GM18858 (cell line): ENCODE measurements at regions not wholly inside any gene's neighbourhood (a gene's known extent, or its start where the extent isn't known, plus 50 kb on each side); places are given as distances from the start of the nearest gene placed in this dataset.
"Not testable (repeated sequence)": the region's sequence is repeated elsewhere in the genome, so short reads cannot be mapped to it uniquely, and the experiment has no call there.

Experiments
- ATAC-seq: cut with Tn5 transposase; IDR thresholded peaks from one replicate; pipeline ENCODE4 v1.9.1; 2021; ENCODE audit not compliant: unreplicated experiment

DNA sequence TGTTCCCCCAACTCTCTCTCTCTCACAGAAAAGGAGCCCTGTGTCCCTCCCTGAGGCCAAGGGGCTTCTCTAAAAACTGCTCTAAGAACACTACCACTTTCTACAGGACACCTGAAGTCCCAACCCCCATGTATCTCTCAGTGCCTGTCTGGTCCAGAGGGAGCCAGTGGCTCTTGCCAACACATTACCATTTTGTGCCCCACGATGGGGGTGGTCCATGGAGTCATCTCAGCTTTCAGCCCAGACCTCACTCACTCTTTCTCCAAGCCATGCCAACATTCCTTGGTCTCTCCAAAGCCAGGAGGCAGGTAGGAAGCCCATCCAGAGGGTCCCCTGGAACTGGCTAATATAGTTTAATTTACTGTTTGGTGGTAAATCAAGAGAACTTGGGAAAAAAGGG, 962.1 kb upstream of the DEFB115 start:
- ATAC-seq, result not testable (repeated sequence)

- ATAC-seq, result not testable (repeated sequence)
Measured at GRCh38 chr20:30295967-30296366, 961.5 kb upstream of the DEFB115 start.

DNA sequence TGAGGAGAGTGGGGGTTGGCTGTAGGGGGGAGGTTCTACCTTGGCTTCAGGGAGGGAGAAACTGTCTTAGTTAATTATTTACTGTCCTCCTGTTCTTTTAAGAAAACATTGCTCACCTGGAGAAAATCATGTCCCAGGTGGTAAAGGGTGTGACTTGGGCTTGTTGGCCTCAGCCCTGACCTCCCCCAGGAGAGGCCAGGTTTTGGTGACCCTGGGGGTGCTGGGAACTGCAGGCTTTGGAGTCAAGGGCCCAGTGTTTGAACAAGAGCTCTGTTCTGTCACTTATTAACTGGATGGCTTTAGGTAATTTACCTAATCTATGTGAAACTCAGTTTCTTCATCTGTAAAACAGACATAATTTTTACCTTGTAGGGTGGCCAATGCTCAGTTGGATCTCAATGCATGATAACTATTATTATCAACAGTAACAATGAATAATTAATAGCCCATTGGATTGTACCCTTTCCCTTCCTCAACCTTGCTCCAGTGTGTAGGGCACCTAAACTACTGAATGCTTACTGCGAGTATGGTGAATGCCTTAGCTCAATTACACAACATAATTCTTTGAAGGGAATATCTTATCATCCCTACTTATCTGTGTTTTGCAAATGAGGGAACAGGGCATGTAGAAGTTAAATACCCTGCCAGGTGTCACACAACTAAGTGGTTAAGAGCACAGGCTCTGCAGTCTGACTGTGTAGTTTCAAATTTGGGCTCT, 959.4 kb upstream of the DEFB115 start:
- ATAC-seq, result not testable (repeated sequence)

DNA sequence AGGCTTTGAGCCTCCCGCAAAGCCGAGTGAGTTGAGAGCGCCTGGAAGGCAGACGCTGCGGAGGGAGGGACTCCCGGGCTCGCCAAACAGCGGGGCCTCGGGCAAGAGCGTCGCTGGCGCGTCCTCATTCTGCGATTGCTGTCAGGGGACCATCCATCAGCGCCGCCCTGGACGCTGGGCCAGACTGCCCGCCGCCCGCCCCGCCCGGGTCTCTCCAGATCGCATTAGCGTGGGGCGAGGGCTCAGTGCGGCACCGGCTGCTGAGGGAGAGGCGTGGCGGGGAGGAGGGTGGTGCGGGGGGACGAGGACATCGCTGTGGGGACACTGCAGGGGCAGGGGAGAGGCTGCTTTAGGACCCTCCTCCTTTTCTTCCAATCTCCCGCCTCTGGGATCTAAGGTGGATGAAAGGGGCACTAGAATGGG, 957.2 kb upstream of the DEFB115 start:
- ATAC-seq, result not testable (repeated sequence)

- ATAC-seq, result not testable (repeated sequence)
Measured at GRCh38 chr20:30302786-30303185, 954.7 kb upstream of the DEFB115 start.

DNA sequence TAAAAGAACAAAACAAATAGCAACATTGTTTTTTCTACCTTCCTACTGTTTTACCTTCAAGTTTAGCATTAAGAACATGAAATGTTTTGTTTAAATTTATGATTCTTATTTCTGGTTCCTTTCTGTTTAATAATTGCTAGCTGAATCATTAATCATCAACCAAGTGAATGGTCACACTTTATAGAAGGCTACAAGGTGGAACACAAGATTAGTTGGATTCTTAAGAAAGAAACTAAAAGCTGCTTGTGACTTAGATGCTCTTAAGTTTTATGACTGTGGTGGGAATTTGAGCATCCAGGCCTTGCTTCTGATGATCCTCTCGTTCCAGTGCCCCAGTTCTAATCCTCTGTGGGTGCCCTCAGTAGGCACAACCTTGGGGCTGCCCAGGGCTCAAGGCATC, 947.5 kb upstream of the DEFB115 start:
- ATAC-seq, result not testable (repeated sequence)

DNA sequence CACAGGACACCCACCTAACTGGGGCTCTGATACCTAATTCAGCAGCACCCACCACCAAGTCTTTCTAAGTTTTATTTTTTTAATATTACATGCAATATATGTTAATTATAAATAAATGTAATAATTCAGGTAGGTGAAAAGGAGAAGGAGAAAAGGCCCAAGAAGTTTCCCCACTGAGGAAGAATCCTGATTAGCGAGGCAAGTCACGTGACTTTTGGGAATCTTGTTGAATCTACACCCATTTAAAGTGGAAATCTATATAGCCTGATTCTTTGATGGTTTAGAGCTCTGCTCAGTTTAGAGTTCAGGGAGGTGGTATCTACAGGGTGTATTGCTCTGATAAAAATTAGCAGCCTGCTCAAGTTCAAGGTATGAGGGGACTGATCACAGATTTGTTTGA, 947.1 kb upstream of the DEFB115 start:
- not testable (repeated sequence) for ATAC-seq

DNA sequence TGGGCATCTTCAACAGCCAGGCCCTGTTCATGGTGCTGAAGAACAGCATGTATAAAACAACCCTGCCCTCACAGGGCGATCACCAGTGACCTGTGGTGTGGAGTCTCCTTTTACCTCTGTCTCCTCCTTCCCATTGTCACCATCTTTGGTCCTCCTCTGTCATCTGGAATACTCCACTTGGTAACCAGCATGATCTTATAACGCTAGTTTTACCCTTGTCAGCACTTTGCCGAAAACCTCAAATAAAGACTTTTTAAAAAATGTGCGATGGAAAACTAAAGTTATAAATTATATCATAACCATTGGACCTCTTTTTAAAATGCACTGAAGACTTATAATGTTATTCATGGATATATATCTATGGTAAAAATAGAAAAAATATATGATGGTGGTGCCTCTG, 945.2 kb upstream of the DEFB115 start:
- ATAC-seq, result not testable (repeated sequence)

- ATAC-seq, result not testable (repeated sequence)
Measured at GRCh38 chr20:30313660-30314059, 943.8 kb upstream of the DEFB115 start.

DNA sequence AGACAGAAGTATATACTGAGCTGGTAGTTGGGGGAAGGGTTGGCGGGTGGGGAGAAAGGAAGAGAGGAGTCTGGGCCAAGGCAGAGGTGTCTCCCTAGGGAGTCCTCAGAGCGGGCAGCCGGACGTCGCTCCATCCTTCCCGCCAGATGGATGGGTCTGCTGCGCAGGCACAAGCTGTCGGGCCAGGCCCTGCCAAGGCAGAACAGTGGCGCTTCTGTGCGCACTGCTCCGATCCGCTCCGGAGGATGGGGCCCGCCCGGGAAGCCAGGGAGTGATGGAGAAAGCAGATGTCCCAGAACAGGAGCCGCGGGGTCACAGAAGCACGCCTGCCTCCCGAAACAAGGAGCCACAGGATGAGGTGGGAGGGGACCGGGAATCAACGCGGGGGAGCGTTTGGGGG, 941.4 kb upstream of the DEFB115 start:
- not testable (repeated sequence) for ATAC-seq

DNA sequence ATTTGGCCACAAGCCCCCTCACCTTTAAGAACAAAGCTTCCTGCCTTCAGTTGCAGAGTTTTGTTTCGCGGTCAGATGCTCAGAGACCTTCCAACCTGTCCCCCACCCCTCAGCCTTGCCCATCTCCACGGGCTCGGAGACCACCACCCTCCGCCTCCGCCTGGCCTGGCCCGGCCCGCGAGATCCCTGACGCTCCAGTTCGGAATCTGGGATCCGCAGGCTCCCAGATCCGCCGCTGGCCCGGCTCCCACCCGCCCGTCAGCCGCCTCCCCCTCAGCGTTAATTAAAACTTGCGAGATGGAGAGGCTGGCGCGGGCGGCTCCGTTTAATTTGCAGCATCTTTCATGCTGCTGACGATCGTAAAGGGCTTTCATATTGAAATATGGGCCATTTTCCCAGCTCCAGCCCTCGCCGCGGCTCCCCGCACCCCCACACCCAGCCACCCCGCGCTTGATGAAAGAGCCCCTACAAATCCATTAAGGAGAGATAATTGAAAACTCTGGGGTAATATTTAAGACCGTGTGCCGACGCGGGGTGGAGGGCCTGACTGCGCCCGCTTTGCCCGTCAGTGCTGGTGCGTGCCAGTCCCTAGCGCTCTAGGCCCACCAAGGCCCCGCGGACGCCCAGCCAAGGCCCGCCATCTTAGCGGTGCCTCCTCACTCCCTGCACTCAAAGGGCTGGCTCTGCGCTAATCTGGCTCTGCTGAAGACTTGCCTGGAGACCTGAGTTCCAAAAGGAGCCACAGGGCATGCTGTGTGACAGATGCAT, 940.7 kb upstream of the DEFB115 start:
- not testable (repeated sequence) for ATAC-seq

DNA sequence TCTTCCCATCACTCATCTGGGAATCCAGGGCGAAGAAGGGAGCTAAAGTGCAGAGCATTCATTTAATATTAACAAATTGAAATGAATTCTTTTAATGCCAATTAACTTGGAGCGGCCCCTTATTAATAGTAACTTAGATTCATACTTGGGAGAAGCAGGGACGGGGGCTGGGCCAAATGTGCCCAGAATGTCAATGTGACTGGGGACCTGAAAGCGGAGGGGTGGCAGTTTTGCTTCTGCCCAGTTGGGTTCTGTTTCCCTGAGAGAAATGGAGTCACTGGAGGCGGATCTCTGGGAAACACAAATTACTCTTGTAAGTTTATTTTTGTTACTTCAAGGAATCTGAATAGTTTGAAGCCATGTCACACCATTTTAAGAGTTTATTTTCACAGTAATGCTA, 923.7 kb upstream of the DEFB115 start:
- not testable (repeated sequence) for ATAC-seq

DNA sequence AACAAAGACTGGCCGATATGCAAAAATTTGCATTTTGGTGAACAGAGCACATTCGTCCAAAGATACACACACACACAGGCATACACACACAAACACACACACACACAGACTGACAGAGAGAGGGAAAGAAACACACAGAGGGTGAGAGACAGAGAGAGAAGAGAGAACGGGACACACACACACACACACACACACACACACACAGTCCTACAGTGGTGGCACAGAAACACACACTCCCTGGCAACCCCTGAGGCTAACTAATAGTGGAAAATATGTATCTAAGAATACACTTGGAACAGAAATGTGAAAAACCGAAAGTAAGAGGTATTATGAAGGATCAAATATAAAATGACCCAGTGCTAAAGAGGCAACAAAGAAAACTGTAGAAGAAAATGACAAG, 919.9 kb upstream of the DEFB115 start:
- ATAC-seq, result not testable (repeated sequence)

DNA sequence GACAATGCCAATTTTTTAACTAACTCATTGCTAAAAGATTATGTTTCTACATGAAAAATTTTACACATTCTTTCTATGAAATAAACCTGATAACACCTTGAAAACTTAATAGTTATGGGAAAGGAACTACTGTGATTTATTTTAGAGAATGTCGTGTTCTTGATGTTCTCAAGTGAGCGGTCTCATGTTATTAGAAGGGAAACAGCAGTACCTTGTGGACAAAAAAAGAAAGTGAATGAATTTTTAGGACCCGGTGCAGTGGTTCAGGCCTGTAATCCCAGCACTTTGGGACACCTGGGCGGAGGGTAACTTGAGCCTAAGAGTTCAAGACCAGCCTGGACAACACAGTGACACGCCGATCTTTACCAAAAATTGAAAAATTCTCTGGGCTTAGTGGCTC, 908.5 kb upstream of the DEFB115 start:
- not testable (repeated sequence) for ATAC-seq

DNA sequence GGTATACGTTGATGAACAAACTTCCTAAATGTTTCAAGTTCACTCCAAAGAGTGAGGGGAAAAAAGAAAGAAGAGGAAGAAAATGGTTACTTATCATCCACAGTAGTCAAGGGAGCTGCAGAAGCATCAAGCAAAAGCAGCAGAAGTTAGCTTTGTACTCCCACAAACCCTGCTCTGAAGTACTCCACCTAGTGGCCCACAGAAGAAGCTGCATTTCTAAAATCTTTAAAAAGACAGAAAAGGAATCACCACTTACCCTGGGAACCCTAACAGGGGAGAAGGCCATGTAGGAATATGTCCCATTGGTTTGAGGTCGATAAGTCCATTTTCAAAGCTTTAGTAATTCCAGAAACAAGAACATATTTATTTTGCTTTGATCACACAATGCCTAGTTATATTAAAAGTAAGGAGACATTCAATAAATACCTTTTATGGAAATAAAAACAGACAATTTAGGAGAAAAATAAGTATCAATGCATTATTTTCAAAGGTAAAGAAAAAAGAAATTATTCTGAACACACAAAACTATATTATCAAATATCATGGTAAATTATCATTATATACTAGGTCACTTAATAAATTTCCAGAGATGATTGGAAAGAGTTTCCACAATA, 900.5 kb upstream of the DEFB115 start:
- ATAC-seq, result not testable (repeated sequence)

GRCh38 chr20:30361756-30362155, 895.7 kb upstream of the DEFB115 start:
- ATAC-seq, result not testable (repeated sequence)

DNA sequence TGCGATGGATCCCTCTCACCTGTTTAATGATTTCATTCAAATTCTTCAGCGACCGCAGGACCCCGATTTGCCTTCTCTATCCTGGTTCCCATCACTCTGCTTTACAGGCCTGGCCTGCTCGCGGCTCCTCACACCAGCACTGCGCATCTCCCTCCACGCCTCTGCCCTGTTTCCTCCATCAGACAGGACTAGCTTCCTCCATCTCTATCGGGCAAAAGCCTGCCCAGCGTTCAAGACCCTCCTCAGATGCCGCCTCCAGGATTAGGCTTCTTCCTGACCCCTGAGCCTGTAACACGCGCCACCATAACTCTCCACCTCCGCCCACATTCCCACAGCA, 881.1 kb upstream of the DEFB115 start:
- not testable (repeated sequence) for ATAC-seq

GRCh38 chr20:30376767-30377658, 880.5 kb upstream of the DEFB115 start:
- ATAC-seq, result peak; percentile 91

DNA sequence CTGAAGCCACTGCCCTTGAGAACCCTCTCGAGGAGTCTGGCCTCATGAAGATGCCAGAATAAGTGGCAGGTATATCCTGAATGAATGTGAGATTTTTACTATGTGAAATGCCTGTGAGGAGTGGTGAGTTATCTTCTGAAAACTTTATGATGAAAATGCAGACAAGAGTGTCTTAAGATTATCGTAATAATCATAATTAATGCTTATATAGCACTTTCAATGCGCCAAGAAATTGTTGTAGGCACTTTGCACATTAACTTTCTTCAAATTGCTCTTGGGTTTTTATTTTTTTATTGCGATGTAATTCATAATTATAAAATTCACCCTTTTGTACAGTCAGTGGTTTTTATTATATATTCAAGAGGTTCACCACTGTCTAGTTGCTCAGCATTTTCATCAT, 879.1 kb upstream of the DEFB115 start:
- ATAC-seq, result not testable (repeated sequence)

DNA sequence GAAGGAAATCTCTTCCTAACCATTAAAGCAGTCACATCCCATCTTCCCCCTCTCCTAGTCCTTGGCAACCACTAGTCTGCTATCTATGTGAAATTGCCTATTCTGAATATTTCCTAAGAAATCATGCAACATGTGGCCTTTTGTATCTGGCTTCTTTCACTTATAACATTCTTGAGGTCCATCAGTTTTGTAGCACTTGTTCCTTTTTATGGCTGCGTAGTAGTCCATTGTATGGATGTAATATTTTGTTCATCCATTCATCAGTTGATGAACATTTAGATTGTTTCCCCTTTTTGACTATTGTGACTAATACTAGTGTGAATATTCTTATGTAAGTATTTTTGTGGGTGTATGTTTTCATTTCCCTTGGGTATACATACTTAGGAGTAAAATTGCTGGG, 878.7 kb upstream of the DEFB115 start:
- ATAC-seq, result not testable (repeated sequence)

DNA sequence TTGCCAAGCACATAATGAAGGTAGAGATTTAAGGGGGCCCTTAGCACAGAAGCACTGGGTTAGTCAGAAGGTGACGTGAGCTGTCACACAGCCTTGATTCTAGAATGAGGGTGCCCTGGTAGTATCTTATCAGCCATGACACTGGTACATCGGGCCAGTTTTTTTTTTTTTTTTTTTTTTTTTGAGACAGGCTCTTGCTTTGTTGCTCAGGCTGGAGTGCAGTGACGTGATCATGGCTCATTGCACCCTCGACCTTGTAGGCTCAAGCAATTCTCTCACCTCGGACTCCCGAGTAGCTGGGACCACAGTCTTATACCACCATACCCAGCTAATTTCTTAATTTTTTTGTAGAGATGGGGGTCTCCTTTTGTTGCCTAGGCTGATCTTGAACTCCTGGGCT, 872.6 kb upstream of the DEFB115 start:
- ATAC-seq, result not testable (repeated sequence)
